ENCODE measurements at regions not wholly inside any gene's neighbourhood (a gene's known extent, or its start where the extent isn't known, plus 50 kb on each side); places are given as distances from the start of the nearest gene placed in this dataset.

DNA sequence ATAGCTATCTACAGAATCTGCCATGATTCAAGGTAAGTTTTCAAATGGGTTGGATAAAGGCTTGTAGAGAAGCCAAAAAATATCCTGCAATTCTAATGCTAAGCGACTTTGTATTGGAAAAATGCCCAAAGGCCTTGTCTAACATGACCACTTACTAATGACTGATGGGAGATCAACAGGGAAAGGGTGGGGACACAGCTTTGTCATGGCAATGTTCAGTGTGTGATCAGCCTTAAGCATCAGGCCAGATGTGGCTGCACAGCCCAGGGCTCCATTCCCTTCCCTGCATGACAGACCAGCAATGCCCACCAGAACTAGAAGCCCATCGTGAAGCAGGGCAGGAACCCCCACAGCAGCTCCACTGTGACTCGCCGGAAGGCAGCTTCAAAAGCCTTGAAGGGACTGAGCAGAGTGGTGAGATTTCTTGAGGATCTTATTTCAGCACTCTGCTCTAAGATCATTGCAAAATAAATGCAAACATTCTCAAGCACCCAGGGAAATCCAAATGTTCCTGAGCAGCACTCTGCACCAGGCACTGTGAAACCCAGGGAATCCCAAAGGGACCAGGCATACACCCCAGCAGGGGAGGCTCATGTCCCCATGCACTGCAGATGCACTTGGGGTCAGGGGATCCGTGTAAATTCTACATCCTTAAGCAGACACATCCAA is 517.9 kb upstream of the SMIM21 start:
- TF ChIP-seq, protein P1, sequence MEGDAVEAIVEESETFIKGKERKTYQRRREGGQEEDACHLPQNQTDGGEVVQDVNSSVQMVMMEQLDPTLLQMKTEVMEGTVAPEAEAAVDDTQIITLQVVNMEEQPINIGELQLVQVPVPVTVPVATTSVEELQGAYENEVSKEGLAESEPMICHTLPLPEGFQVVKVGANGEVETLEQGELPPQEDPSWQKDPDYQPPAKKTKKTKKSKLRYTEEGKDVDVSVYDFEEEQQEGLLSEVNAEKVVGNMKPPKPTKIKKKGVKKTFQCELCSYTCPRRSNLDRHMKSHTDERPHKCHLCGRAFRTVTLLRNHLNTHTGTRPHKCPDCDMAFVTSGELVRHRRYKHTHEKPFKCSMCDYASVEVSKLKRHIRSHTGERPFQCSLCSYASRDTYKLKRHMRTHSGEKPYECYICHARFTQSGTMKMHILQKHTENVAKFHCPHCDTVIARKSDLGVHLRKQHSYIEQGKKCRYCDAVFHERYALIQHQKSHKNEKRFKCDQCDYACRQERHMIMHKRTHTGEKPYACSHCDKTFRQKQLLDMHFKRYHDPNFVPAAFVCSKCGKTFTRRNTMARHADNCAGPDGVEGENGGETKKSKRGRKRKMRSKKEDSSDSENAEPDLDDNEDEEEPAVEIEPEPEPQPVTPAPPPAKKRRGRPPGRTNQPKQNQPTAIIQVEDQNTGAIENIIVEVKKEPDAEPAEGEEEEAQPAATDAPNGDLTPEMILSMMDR (IDR thresholded peaks at IDR 0.05; ENCODE audit: insufficient read depth, low read length) = no peak
- TF ChIP-seq, protein P2, sequence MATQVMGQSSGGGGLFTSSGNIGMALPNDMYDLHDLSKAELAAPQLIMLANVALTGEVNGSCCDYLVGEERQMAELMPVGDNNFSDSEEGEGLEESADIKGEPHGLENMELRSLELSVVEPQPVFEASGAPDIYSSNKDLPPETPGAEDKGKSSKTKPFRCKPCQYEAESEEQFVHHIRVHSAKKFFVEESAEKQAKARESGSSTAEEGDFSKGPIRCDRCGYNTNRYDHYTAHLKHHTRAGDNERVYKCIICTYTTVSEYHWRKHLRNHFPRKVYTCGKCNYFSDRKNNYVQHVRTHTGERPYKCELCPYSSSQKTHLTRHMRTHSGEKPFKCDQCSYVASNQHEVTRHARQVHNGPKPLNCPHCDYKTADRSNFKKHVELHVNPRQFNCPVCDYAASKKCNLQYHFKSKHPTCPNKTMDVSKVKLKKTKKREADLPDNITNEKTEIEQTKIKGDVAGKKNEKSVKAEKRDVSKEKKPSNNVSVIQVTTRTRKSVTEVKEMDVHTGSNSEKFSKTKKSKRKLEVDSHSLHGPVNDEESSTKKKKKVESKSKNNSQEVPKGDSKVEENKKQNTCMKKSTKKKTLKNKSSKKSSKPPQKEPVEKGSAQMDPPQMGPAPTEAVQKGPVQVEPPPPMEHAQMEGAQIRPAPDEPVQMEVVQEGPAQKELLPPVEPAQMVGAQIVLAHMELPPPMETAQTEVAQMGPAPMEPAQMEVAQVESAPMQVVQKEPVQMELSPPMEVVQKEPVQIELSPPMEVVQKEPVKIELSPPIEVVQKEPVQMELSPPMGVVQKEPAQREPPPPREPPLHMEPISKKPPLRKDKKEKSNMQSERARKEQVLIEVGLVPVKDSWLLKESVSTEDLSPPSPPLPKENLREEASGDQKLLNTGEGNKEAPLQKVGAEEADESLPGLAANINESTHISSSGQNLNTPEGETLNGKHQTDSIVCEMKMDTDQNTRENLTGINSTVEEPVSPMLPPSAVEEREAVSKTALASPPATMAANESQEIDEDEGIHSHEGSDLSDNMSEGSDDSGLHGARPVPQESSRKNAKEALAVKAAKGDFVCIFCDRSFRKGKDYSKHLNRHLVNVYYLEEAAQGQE (IDR thresholded peaks at IDR 0.05; ENCODE audit: insufficient replicate concordance, low read depth) = no peak
- TF ChIP-seq POLR2AphosphoS5 (IDR thresholded peaks at IDR 0.05; ENCODE audit: low read depth) = no peak

All from HL-60 (cell line).